ENCODE measurements at regions not wholly inside any gene's neighbourhood (a gene's known extent, or its start where the extent isn't known, plus 50 kb on each side); places are given as distances from the start of the nearest gene placed in this dataset.

DNA sequence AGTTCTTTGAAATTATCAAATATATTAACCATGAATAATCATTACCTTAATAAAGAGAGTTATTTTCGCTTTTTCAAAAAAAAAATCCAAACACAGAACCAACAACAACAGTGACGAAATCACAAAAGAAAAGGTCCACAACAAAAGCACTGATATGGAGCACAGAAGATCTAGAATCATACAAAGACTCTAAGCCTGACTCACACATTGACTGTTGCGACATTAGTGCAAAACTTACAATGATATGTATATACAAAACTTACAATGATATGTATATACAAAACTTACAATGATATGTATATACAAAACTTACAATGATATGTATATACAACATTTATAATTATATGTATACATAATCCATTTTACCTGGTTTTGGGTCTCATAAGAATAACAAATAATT lies 117.7 kb downstream of the USP22 start:
- WGBS, 4 donors: 85 to 94% (median 89%) methylated on average over 3 of the region's 3 CpGs
- no peak overlapping the region for H3K4me3 ChIP-seq
- H3K4me1 ChIP-seq (replicated peaks in 1 of 2): peaks cover 0 to 3% of the 10 kb centered on the region in 2 donors
- no peak overlapping the region for H3K27ac ChIP-seq
- TF ChIP-seq CTCF (IDR thresholded peaks at IDR 0.05) (no peak), POLR2A (IDR thresholded peaks at IDR 0.05) (no peak)
- no peaks in the 10 kb centered on the region for H3K27me3 ChIP-seq
- H3K36me3 ChIP-seq (replicated peaks in 1 of 2): no peaks in the 10 kb centered on the region
- H3K9me3 ChIP-seq (replicated peaks in 1 of 3): no peaks in the 10 kb centered on the region
- DNase-seq: no peak
- intact Hi-C loops (cut with DNase I): no loop called here

- TF ChIP-seq CTCF (IDR thresholded peaks at IDR 0.05): no peak
- no peak for TF ChIP-seq POLR2A (IDR thresholded peaks at IDR 0.05)
- Histone ChIP-seq H3K36me3 (replicated peaks in 1 of 2) (no peaks in the 10 kb centered on the region), H3K27ac (no peak overlapping the region), H3K4me3 (no peak overlapping the region), H3K9me3 (replicated peaks in 1 of 3) (no peaks in the 10 kb centered on the region), H3K4me1 (replicated peaks in 1 of 2) (peaks cover 0 to 3% of the 10 kb centered on the region in 2 donors), H3K27me3 (no peaks in the 10 kb centered on the region)
- 59 to 79% (median 66%) methylated on average over 2 of the region's 2 CpGs for WGBS, 4 donors
- no peak for DNase-seq
- intact Hi-C loops (cut with DNase I): no loop called here
Observed at GRCh38 chr17:20925954-20926353, 116.9 kb downstream of the USP22 start.

GRCh38 chr17:20926532-20926931 lies 116.3 kb downstream of the USP22 start:
- H3K4me1 ChIP-seq (replicated peaks in 1 of 2): peaks cover 0 to 3% of the 10 kb centered on the region in 2 donors
- no peaks in the 10 kb centered on the region for H3K27me3 ChIP-seq
- no peak overlapping the region for H3K27ac ChIP-seq
- no peaks in the 10 kb centered on the region for H3K36me3 ChIP-seq (replicated peaks in 1 of 2)
- H3K4me3 ChIP-seq: no peak overlapping the region
- intact Hi-C loops (cut with DNase I): no loop called here
- DNase-seq: no peak
- no peaks in the 10 kb centered on the region for H3K9me3 ChIP-seq (replicated peaks in 1 of 3)
- 64 to 73% (median 69%) methylated on average over 2 of the region's 2 CpGs for WGBS, 4 donors
- TF ChIP-seq CTCF (IDR thresholded peaks at IDR 0.05) (no peak), POLR2A (IDR thresholded peaks at IDR 0.05) (no peak)

- intact Hi-C loops (cut with DNase I): no loop called here
- Histone ChIP-seq H3K36me3 (replicated peaks in 1 of 2) (no peaks in the 10 kb centered on the region), H3K27ac (no peak overlapping the region), H3K4me1 (replicated peaks in 1 of 2) (peaks cover 0 to under 1% of the 10 kb centered on the region in 2 donors), H3K4me3 (no peak overlapping the region), H3K27me3 (no peaks in the 10 kb centered on the region), H3K9me3 (replicated peaks in 1 of 3) (no peaks in the 10 kb centered on the region)
- no peak for TF ChIP-seq POLR2A (IDR thresholded peaks at IDR 0.05)
- no peak for TF ChIP-seq CTCF (IDR thresholded peaks at IDR 0.05)
- DNase-seq: no peak
- 72 to 85% (median 80%) methylated on average over 7 of the region's 7 CpGs for WGBS, 4 donors
Observed at GRCh38 chr17:20927308-20927977, 115.4 kb downstream of the USP22 start.

Data from adrenal gland (tissue), 9 donors.